ENCODE measurements at regions not wholly inside any gene's neighbourhood (a gene's known extent, or its start where the extent isn't known, plus 50 kb on each side); places are given as distances from the start of the nearest gene placed in this dataset.

DNA sequence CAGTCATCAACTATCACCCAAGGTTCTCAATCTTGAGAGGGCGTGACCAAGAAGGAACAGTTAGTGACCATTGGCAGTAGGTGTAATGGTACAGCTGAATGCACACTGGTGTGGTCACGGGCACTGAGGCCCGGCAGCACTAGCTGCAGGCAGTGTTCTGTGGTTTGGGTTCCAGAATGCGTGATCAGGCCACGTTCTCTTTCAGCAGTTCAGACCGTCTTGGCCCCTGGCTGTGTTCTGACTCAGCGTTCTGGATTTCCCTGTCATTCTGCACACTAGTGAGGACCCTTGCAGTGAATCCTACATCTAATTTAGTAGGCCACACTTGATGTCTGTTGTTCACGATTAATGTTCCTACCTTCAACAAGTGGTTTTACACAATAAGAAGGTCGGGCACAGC, 220.5 kb upstream of the SLCO3A1 start:
- TF ChIP-seq POLR2A (IDR thresholded peaks at IDR 0.05; ENCODE audit: insufficient read depth in 1 of 2, low read depth in 2 of 2, low read length in 2 of 2) (no peak), SETDB1 (CRISPR knock-in tag; IDR thresholded peaks at IDR 0.05; ENCODE audit: borderline replicate concordance) (no peak), GATAD2A (CRISPR knock-in tag; IDR thresholded peaks at IDR 0.05) (no peak), RAD21 (CRISPR knock-in tag; IDR thresholded peaks at IDR 0.05) (no peak), ELF3 (CRISPR knock-in tag; IDR thresholded peaks at IDR 0.05) (no peak), BRCA1 (CRISPR knock-in tag; IDR thresholded peaks at IDR 0.05) (no peak), ZFX (CRISPR knock-in tag; IDR thresholded peaks at IDR 0.05; ENCODE audit: low read depth) (no peak), RXRA (CRISPR knock-in tag; IDR thresholded peaks at IDR 0.05) (no peak), RBFOX2 (IDR thresholded peaks at IDR 0.05; ENCODE audit: low read depth, low read length) (no peak)
- TF ChIP-seq, protein P1, sequence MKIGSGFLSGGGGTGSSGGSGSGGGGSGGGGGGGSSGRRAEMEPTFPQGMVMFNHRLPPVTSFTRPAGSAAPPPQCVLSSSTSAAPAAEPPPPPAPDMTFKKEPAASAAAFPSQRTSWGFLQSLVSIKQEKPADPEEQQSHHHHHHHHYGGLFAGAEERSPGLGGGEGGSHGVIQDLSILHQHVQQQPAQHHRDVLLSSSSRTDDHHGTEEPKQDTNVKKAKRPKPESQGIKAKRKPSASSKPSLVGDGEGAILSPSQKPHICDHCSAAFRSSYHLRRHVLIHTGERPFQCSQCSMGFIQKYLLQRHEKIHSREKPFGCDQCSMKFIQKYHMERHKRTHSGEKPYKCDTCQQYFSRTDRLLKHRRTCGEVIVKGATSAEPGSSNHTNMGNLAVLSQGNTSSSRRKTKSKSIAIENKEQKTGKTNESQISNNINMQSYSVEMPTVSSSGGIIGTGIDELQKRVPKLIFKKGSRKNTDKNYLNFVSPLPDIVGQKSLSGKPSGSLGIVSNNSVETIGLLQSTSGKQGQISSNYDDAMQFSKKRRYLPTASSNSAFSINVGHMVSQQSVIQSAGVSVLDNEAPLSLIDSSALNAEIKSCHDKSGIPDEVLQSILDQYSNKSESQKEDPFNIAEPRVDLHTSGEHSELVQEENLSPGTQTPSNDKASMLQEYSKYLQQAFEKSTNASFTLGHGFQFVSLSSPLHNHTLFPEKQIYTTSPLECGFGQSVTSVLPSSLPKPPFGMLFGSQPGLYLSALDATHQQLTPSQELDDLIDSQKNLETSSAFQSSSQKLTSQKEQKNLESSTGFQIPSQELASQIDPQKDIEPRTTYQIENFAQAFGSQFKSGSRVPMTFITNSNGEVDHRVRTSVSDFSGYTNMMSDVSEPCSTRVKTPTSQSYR (CRISPR knock-in tag; IDR thresholded peaks at IDR 0.05; ENCODE audit: borderline replicate concordance) = no peak
- TF ChIP-seq, protein P2, sequence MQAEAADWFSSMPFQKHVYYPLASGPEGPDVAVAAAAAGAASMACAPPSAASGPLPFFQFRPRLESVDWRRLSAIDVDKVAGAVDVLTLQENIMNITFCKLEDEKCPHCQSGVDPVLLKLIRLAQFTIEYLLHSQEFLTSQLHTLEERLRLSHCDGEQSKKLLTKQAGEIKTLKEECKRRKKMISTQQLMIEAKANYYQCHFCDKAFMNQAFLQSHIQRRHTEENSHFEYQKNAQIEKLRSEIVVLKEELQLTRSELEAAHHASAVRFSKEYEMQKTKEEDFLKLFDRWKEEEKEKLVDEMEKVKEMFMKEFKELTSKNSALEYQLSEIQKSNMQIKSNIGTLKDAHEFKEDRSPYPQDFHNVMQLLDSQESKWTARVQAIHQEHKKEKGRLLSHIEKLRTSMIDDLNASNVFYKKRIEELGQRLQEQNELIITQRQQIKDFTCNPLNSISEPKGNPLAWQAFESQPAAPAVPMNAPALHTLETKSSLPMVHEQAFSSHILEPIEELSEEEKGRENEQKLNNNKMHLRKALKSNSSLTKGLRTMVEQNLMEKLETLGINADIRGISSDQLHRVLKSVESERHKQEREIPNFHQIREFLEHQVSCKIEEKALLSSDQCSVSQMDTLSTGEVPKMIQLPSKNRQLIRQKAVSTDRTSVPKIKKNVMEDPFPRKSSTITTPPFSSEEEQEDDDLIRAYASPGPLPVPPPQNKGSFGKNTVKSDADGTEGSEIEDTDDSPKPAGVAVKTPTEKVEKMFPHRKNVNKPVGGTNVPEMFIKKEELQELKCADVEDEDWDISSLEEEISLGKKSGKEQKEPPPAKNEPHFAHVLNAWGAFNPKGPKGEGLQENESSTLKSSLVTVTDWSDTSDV (CRISPR knock-in tag; IDR thresholded peaks at IDR 0.05) = no peak
- TF ChIP-seq, protein P3, sequence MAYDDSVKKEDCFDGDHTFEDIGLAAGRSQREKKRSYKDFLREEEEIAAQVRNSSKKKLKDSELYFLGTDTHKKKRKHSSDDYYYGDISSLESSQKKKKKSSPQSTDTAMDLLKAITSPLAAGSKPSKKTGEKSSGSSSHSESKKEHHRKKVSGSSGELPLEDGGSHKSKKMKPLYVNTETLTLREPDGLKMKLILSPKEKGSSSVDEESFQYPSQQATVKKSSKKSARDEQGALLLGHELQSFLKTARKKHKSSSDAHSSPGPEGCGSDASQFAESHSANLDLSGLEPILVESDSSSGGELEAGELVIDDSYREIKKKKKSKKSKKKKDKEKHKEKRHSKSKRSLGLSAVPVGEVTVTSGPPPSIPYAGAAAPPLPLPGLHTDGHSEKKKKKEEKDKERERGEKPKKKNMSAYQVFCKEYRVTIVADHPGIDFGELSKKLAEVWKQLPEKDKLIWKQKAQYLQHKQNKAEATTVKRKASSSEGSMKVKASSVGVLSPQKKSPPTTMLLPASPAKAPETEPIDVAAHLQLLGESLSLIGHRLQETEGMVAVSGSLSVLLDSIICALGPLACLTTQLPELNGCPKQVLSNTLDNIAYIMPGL (CRISPR knock-in tag; IDR thresholded peaks at IDR 0.05; ENCODE audit: borderline replicate concordance in 1 of 2, low read depth in 1 of 2) = no peak

All from HepG2 (cell line).